NCI-H460 (cell line): ENCODE measurements at regions not wholly inside any gene's neighbourhood (a gene's known extent, or its start where the extent isn't known, plus 50 kb on each side); places are given as distances from the start of the nearest gene placed in this dataset.

Source experiments
- DNase-seq: peaks from one replicate; pipeline ENCODE4 v3.0.0-alpha.2; 2016; ENCODE audit warnings: low read depth; ENCODE audit errors: extremely low read depth

DNA sequence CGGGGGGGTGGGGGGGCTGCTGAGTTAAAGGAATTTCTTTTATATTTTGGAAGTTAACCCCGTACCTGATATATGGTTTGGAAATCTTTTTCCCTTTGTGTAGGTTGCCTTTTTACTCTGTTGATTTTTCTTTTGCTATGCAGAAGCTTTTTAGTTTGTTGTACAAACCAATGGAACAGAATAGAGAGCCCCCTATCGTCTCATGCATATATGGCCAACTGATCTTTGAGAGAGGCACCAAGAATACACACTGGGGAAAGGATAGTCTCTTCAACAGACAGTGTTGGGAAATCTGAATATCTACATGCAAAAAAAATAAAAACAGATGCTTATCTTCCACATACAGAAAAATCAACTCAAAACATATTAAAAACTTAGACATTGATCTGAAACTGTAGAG, 647.8 kb upstream of the KLHL29 start:
- no peak for DNase-seq

DNA sequence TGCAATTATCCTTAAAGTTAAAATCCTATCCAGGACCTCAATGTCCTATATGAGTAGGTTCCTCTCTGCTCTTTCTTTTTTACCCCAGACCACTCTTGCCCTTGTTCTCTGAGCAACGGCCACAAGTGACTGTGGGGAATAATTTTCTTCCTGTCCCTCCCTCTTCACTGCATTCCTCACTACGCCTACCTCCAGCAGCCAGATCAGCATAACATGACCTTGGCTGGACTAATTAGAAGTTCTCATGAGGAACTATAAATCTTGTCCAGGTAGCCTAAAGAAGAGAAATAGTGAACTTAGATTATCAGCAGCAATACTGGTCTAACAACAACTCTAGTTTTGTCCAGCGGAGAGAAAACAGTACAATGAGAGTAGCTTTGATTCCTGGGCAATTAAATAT, 643.8 kb upstream of the KLHL29 start:
- no peak for DNase-seq

DNA sequence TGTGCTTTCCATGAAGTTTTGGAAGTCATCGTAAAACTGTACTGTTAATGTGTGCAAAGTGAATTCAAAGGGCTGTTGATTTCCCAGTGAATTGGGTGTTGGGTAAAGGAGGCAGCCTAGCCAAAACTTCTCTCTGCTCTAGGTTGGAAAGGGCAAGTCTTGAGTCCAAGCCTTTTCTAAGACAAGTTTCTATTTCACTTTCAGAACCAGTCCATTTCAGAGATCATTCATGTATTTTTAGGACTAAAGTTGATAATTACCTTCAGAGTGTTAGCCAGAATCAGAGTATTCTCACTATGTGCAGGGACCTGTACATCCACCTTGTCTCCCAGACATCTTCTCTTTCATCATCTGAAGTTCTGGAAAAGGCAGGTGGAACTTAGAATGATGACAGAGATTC, 636.1 kb upstream of the KLHL29 start:
- no peak for DNase-seq

DNA sequence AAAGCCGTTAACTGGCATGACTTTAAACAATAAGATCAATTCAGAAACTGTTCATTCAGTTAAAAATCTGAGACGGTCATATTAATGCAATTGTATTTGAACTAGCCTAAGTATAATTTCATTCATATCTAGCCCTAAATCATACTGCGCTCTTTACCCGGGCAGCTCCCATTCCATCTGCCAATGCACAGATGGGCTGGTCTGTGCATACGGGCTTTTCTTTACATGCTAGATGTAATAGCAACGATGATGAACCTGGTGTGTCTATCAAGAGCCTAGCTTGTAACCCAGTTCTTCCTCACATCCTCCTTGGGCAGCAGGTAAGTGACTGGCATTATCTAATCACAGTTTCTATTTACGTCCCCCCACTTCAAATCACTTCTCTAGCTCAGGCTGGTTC, 631.5 kb upstream of the KLHL29 start:
- DNase-seq: no peak

DNA sequence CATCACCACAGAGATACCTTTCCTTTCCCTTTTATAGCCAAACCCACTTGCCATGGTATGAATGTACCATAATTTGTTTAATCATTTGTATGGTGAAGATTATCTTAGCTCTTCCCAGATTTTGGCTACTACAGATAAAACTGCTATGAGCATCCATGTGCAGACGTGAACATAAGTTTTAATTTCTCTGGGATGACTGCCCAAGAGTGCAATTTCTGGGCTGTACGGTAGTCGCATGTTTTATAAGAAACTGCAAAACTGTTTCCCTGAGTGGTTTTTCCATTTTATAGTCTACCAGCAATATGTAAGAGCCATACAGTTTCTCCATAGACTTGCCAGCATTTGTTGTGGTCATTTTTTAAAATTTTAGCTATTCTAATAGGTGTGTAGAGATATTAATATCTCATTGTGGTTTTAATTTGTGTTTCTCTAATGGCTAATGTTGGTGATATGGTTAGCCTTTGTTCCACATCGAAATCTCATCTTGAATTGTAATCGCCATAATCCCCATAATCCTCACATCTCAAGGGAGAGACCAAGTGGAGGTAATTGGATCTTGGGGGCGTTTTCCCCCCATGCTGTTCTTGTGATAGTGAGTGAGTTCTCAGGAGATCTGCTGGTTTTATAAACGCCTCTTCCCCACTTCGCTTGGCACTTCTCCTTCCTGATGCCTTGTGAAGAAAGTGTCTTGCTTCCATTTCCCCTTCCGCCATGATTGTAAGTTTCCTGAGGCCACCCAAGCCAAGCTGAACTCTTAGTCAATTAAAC, 628.5 kb upstream of the KLHL29 start:
- no peak for DNase-seq

DNA sequence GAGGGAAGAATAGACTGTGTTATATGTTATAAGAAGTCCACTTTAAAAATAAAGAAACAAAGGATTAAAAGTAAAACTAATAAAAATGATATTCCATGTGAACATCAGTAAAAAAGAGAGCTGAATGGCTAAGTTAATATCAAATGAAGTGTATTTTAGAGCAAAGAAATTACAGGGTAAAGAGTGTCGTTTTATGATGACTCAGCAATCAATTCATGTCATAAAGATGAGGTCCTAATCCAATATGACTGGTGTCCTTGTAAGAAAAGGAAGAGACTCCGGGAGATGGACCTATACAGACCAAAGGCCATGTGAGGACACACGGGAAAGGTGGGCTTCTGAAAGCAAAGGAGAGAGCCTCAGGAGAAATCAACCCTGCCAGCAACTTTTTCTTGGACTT, 615.5 kb upstream of the KLHL29 start:
- no peak for DNase-seq

DNA sequence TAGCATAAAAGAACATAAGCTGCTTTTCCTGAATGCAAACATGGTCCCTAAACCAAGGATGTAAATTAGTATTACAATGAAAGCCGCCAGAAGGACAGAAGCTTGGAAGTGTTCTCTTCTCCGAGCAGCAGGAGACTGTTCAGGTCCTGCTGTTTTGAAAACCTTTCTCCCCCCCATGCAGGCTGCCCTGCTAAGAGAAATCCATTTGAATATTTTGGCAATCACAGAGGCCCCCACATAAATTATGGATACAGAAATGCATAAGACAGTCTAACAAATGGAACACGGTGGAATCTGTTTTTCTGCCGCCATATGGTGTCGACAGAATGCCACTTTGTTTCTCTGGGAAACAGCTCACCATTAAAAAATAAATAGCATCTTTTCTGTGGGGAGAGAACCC, 600.4 kb upstream of the KLHL29 start:
- no peak for DNase-seq

DNA sequence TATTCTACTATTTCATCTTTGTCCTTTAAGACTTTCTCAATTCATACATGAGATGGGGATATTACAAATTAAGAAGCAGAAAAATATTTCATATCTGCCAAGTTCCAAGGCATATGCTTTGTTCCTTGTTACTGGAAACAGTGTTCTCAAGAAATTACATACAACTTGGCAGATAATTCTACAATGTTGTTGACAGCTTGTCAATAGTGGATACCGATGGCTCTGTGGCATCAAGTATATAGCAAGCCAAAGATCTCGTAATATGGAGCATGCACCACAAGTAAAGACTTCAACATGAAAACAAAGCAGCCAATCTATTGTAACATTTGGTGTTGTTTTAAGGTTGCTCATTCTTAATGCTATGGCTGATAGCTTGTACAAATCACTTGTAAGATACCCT, 598.2 kb upstream of the KLHL29 start:
- DNase-seq: no peak

DNA sequence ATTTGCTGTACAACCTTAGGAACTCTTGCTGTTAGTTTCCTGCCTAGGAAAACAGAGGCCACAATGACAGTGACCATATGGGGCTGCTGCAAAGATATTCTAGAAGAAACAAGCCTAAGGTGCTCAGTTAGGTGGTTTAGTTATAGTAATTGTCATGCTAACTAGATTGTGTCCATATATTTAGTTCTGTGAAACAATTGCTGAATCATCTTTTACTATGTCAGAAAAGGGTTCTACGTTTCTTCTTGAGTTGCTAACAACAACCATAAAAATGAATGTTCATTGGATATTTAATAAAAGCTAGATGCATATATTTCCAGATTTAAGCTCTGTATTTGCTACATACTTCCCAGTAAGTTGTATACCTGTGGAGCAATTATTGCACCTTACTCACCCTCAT, 597.2 kb upstream of the KLHL29 start:
- DNase-seq: no peak

DNA sequence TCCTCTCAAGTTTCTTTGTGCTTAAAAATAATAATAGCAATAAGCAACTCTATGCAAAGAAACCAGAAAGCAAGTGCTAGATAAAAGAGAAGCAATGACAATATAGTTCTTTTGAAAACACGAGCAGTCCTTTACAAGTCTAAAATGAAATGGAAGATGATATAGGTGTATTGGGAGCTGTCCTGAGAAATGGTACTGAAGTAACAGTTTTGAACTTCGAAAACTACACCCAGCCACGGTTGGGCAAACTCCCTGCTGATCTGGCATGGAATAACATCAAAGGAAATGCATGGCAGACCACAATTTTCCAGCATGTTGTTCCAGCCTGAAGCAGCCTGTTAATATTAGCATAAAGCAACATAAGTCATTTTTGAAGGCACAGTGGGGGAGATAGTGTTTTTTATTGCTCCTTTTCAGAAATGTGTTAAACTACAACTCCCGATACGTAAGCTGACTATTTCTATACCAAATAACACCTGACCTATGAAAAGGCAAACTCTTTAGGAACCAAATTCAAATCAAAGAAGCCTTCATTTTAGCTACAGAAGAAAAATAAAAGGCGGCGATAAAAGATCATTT, 596.1 kb upstream of the KLHL29 start:
- no peak for DNase-seq

DNA sequence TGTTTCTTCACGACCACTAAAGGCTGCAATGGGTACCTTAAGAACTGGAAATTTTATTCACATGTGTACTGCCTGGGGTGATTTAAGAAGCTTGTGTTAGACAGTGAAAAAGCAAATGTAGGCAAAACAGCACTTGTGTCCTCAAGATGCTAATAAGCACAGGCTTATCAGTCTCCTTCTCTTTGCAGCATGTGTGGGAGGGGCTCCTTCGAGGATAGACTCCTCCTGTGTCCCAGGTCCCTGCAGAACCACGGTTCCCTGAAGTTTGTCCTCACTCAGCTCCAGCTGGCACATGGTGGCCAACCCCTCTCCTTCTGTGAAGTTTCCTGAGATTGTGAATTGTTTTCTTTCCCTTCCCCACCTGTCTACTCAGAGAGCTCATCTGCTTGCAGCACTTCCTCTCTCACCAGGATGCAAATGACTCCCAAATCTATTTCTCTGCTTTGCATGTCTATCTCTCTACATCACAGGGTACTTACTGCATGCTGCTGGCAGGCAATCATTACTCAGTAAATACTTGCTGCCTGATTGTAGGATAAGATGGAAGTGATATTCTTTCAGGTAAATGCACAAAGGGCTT, 589.6 kb upstream of the KLHL29 start:
- DNase-seq: no peak

DNA sequence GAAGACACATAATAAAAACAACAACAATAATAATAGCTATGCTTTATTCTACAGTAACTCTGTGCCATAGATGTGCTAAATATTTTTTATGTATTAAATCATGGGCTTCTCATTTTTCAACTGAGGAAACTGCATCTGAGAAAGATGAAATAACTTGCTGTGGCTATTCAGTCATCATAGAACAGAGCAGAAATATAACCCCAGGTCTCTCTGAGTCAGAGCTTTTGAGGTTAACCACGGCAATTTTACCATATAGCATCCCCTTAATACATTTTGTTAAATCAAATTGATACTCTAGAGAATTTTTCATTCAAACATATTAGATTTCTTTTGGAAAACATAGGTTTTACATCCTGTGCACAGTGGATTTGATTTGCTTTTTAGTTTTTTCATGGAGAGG, 586.6 kb upstream of the KLHL29 start:
- DNase-seq: no peak

DNA sequence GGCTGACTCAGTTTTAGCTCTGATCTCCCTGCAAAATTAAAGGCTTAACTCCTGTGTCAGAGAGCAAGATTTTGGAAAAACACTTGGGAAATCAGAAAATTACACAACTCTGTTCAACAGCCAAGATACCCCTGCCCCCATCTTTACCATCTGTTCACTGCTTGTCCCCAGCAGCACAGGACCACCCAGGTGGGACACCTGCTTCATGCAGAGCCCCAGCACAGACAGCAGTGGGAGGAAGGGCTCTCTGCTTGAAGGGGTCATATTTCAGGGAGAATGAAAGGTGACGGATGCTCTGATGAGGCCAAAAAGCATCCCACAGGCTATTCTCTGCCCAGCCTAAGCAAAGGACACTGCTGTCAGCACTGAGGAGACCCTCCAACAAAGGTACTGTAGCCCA, 584.6 kb upstream of the KLHL29 start:
- DNase-seq: no peak

DNA sequence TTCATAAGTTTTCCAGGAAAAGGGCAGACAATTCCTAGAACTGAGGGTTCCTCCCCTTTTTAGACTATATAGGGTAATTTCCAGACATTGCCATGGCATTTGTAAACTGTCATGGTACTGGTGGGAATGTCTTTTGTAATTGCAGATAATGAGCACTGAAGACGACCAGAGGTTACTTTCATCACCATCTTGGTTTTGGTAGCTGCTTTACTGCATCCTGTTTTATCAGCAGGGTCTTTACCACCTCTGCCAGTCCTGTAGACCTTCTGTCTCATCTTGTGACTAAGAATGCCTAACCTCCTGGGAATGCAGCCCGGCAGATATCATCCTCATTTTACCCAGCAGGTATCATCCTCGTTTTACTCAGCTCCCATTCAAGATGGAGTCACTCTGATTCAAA, 583.9 kb upstream of the KLHL29 start:
- no peak for DNase-seq

DNA sequence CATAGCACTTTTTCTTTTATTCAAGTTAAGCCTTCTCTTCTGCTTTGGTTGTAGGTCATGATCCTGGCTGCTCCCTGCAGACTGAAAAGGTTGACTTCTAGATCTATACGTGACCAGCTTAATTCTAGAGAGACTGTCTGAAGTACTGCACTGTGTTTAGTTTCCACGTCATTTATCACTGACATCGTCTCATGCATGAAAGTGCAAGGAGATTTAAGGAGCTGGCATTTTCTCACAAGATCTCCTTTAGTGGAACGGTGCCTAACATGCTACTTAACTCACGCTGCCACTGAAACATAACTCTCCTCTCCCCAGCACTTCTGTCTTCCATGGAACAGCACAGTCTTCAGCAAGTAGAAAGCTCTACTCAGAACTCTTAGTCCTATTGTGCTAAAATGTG, 583.0 kb upstream of the KLHL29 start:
- DNase-seq: no peak

DNA sequence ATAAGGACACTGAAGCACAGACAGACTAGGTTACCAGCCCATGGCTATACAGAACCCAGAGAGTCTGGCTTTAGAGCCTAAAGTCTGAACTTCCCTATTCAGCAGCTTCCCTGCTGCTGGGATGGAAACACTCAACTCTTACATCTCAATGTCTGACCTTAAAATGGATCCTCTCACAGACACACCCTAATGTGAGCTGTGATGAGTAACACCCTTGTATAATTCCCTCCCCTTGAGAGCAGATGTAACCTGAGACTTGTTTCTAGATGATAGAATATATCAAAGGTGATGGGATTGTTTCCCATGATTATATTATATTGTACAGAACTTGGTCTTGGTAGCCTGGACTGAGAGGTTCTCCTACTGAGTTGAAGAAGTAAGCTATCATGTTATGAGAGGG, 577.1 kb upstream of the KLHL29 start:
- DNase-seq: no peak

DNA sequence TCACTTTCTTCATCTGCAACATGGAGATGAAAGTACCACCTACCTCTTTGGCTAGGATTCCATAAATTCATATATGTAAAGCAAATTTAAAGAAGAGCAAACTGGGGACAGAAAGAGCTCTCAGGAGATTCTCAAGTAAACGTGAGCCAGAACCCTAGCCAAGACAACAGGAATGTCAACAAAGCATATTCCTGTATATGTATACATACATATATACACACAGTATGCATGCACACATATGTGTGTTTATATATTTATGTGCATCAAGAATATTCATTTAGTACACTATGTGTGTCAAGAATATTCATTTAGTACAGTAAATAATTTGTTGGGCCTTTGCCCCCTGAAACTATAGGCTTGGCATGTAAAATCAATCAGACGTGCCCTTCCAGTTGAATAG, 574.4 kb upstream of the KLHL29 start:
- DNase-seq: no peak

DNA sequence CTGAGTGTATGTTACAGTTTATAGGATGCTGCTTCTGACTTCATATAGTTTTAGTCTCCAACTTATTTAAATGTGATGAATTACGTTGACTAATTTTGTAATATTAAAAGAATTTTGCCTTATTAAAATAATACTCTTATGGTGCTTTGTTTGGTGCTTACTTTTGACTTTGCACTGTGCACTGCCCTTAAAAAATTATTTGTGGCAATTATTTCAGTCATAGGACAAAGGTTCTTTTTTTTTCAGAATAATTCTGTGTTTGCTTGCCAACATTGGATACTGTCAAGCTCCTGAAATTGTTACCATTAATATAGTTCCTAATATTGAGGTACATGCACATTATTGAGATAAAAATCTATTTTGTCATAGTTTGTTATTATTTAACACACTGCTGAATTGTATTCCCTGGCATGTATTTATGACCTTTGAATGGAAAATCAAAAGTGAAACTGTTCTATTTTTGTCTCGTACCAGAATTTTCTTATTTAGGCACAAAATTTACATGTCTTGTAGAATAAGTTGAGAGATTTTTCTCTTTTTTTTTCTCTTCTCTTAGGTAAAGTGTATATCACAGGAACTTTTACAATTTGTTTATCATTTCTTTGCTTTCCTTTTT, 572.8 kb upstream of the KLHL29 start:
- DNase-seq: no peak

DNA sequence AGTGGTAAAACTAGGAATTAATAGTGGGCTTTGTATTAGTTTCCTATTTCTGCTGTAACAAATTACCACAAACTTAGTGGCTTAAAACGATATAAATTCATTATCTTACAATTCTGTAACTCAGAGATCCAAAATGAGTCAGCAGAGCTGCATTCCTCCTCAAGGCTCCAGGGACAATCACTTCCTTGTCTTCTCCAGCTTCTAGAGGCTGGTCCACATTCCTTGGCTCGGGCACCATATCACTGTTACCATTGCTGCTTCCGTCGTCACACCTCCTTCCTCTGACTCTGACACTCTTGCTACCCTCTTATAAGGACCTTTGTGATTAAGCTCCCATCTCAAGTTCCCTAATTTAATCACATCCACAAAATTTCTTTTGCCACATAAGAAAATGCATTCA, 567.8 kb upstream of the KLHL29 start:
- peak; percentile 39 for DNase-seq

DNA sequence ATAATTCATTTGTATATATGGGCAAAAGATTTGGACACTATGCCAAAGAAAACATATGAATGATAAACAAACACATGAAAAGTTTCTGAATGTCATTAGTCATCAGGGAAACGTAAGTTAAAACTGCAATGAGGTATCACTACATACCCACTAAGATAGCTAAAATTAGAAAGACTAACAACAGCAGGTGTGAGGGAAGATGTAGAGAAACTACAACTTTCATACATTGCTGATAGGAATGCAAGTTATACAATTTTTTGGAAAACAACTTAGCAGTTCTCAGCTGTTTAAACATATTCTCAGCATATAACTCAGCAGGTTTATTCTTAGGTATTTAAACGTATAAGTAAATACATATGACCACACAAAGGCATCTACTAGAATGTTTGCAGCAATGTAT, 563.5 kb upstream of the KLHL29 start:
- no peak for DNase-seq

DNA sequence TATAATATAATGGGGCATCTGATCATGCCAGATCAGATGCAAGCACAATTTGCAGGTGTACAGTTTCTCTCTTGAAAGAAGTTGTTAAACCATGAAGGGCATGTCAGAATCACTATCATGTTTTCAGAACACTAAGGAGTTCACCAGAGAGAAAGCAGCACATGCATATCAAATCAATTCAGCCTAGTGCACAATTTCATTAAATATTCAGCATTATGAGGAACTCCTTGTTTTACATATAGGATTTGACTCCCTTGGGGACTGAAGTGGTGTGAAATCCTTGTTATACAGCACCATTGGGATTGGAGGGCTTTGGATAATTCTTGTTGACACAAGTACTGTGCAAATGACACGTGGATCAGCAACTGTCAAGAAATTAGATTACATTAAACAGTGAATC, 562.1 kb upstream of the KLHL29 start:
- no peak for DNase-seq

DNA sequence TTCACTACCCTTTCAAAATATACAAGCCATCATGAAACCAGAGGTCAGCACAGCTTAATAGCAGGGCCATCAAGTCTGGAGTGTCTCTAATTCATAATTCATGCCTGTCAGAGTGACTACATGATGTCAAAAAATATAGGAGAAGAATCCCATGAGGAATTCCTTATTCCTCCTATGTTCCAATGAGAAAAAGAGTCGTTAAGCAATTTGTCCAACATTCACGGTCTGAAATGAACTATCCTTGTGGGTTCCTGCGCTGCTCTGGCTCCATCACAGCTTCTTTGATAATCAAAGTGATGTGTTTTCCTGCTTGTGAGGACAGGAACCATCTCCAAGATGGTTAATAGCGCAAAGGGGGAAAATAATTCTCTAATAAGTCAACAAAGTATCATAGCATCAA, 560.4 kb upstream of the KLHL29 start:
- DNase-seq: no peak
